Right hindlimb (tissue), 1 donor: ENCODE measurements at regions not wholly inside any gene's neighbourhood (a gene's known extent, or its start where the extent isn't known, plus 50 kb on each side); places are given as distances from the start of the nearest gene placed in this dataset.
"Not testable (repeated sequence)": the region's sequence is repeated elsewhere in the genome, so short reads cannot be mapped to it uniquely, and the experiment has no call there.

Experiments
- DNase-seq: peaks from one replicate; pipeline ENCODE4 v3.0.0-alpha.2; 2018

DNA sequence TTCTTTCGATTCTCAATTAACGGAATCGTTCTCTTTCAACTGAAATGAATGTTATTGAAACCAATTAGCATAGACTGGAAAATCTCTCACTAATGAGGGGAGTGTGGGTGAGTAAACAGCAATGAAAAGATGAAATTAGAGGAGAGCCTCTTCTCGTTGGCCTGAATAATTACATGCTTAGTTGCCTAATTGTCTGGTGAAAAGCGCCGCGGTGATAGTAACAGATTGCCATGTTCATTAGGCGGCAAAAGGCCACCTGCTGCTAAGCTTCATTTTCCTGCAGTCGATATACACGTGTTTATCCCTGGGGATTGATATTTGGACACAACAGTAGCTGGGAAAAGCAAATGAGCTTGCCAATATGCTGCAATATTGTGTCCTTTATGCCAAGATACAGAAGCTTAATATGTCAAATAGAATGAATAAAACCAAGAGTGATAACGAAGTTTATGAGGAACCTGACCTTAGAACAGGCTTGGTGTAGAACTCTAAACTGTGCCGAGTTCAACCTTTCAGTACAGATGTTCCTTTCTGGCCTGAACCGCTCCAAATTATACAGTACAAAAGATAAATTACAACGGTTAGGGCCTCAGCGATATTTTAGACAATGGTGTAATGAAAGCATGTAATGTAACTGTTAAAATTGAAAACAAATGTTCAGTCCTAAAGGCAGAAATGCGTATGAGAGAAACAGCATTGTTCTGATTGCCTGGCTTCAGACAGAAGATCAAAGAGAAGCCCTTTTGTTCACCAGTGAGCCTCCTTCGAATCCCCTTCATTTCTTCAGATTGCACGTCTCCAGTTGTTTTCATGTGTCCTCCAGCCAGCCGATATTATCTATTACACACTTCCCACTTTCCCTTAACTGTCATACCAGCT lies 185.2 kb downstream of the SHOX2 start:
- DNase-seq, result no peak

- DNase-seq, result no peak
Observed at GRCh38 chr3:157919319-157919887, 186.8 kb downstream of the SHOX2 start.

DNA sequence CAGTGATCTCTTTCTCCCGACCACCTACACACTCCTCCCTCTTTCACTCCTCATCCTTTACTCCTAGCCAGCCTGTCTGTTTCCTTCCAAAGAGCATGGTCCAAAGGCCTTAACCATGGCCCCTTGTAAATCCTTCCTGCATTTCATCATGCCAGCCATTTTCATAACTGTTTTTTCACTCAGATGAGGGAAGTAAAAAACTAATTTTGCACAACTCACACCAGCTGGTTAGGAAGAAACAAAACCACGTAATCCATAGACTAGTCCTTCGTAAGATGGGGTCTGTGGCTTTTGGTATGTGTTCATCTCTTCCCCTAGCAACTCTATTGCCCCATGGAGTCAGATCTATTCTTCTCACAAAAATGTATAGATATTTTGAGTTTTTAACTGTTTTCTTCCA lies 187.8 kb downstream of the SHOX2 start:
- DNase-seq, result no peak

GRCh38 chr3:157916672-157917071 lies 189.5 kb downstream of the SHOX2 start:
- no peak for DNase-seq

GRCh38 chr3:157914882-157915281 lies 191.3 kb downstream of the SHOX2 start:
- no peak for DNase-seq

DNA sequence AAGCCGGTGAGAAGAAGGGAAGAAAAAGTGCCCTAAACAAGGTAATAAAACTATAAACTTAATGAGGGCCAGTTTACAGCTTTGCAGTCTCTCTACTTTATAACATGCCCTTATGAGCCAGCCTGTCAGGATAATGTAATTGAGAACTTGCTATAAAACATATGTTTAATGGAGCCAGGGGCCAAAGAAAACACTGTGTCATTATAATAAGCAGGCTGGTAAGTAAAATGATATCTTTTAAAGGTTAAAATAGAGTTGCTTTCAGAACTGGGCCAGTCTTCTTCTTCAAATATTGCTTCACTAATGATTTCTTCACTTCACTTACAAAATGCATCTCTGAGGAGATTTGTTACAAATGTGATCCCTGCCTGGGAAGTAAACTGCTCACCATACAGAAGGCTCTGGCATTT lies 192.5 kb downstream of the SHOX2 start:
- DNase-seq, result no peak

DNA sequence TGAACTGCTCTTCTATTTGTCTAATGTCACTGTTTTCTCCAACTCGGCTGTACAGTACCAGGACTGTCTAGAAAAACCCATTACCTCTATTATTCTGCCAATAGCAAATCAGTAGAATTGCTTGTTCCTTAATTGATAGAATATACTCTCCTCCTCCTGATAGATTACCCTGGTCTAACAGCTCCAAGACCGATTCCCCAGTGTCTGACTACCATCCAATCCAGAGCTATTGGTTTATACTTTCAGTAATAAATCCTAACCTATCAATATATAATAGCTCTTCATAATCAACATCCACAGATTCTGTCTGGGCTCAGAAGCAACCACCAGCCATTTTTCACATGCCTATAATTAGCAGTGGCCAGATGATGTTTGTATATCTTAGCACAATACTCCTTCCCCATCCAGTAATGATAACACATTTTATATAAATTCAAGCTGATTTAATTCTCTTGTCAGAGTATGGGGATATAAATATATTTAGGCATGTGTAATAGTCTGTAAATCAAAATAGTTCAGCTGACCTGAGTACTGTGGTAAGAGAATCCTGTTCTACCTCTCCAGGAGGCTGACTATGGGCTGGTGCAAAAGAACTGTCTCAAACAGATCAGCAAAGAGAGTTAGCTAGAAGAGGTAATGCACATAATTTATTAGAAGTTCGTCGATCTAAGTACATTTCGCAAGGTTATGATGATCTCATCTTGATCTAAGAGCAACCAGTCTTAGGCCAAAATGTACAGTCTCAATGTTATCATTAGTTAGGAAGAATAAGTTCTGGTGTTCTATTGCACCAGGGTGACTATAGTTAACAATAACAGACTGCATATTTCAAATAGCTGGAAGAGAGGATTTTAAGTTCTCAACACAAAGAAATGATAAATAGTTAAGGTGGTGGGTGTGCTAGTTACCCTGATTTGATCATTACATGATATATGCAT lies 193.4 kb downstream of the SHOX2 start:
- no peak for DNase-seq

DNA sequence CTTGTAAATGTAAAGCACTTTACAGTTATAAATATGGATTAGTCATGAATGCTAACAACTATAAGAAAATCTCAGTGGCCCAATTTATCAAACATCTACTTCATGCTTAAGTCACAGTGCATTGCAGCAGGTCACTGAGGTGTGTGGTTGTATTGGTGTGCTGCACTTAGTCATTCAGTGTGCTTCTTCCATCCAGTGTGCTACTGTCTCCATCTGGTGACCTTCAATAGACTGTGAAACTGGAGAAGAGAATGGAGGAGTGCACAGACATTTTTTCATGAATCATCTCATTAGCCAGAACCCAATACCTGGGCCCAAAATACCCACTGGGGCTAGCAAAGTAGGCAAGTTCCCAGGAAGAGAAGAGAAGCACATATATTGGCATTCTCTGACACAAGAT lies 199.6 kb downstream of the SHOX2 start:
- no peak for DNase-seq

- no peak for DNase-seq
Observed at GRCh38 chr3:157905885-157906284, 200.3 kb downstream of the SHOX2 start.

- DNase-seq, result not testable (repeated sequence)
Observed at GRCh38 chr3:157902680-157903079, 203.5 kb downstream of the SHOX2 start.

DNA sequence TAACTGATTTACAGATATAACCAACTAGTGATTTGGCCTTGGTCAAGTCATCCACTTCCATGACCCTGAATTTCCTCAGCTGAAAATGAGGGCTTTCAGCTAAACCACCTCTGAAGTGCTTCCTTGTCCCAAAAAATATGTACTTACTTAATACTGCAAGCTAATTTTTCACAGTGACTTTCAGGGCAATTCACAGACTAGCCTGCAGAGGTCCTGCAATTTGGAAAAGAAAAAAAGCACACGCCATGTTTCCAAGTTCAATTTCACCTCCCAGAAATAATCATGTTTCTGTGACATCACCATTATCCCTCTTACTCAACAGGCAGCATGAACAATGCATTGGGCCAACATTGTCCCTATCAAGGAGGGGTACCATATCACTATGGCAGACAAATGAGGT lies 218.2 kb downstream of the SHOX2 start:
- no peak for DNase-seq

DNA sequence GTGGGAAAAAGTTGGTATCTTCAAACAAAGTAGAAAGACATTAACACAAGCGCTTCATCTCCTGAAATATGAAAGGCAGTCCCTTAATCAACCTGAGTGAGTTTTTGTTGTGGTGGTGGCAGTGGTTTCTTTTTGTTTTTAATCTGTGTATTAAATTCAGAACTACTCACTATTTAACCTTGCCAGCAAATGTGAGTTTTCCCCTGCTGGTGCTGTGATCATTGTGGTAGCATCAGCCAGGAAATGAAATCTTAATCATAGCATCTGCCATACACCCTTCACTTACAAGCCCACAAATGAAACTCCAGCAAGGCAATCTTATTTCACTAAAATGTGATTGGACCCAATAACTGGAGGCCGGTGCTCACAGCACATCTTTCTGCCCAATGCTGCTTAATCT lies 229.7 kb downstream of the SHOX2 start:
- no peak for DNase-seq

- DNase-seq, result peak; percentile 58
Observed at GRCh38 chr3:157872902-157873301, 233.3 kb downstream of the SHOX2 start.

- DNase-seq, result no peak
Observed at GRCh38 chr3:157871838-157872460, 234.3 kb downstream of the SHOX2 start.

DNA sequence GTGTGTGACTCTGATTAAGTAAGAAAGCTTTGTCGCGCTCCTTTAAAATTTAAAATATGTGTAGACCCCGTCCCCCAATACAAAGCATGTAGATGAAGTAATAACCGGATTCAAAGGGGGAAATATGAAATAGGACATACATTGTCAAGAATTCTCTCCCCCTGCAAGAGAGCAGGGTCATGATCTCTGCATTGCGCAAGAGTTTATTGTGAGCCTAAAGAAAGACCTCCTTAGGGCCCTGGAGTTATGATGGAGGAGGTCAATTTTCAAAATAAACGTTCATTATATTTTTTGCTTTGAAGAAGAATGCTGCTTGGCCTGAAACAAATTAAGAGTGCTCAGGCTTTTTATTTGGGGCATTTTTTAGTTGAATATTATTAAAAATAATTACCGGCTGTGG lies 235.0 kb downstream of the SHOX2 start:
- no peak for DNase-seq

DNA sequence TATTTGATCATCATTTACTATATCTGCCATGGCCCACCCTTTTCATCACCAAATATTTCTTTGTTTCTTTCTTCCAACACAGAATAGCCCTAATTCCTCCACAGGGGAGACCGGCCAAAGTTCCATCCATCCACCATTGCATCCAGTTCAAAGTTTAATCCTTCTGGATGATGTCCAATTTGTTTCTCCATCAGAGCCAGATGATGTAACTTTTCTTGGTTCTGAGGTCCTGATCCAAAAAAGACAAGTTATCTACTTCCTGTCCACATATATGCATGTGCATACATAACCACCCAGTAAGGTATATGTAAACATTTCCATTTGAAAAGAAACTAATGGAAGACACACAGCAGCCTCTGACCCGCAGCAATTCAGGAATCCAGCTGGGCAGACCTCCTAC lies 237.3 kb downstream of the SHOX2 start:
- peak; percentile 52 for DNase-seq

DNA sequence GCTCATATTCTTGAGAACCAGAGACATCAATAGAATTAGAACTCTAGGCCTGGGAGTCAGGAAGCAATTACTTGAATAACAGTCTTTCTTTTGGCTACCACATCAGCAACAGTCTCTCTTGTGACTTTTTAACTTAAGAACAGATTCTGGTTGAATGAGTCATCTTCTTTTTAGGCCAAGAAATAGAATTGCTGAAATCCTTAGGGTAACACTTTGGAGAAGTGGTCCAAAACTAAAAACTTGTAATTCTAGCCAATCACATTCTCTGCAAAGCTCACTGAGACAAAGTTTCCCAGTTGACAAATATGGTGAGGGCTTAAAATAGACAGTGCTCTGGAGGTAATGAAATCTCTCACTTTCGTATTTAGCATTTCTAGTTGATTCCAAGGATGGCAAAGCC lies 238.0 kb downstream of the SHOX2 start:
- no peak for DNase-seq

DNA sequence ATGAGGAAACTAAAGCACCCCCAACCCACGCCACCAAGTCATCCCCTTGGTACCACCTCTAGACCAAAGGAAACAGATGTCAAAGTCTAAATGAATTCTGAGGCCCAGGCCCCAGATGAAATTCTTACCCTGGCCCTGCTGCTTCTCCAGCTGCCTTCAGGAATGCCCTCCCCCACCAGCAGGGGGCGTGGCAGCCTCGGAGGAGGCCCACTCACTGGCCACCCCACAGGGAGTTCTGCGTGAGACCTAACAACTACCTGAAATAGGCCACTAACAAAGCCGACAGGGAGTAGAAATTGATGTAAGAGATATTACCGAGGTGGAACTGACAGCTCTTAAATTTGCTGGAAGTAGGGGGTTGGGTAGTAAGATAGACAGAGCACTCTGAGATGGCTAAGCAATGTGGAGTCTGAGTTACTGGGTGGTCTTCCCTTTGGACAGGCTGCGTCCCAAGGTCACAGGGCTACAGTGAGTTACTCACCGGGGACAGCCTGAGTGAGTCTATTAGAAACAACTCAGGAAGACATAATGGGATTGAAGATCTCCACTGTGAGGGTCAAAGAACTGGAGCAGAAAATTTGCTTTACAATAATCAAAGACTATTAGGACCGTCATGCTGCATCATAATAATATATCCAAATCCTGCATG lies 240.7 kb downstream of the SHOX2 start:
- DNase-seq, result no peak

DNA sequence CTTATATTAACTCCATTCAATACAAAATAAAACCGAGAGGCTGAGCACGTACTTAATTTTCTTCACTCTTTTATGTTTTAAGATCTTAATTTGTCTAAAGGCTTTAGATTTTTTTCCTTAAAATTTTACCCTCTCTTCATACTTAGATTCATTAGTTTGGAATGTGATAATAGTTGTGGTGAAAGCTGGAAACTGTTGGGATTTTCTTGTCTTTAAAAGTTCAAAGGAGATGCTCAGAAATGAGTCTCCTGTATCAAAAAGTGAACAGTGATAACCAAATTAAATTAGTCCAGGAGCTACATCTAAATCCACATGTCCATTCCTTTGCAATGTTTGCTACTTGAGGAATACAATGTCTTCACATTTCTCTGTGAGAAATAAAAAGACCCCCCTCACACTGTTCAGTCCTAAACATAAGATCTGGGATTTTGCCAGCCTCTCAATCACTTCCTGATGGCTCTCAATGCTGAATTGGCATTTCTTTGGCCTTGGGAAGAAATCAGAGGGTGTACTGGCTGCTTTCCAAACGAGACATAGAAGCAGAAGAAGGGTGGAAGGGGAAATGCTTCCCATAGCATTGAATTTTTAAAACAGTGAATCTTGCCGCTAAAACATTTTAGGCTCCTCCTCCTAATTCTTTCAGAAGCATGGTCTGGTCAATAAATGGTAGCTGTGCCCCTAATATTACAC lies 245.0 kb downstream of the SHOX2 start:
- DNase-seq, result no peak

DNA sequence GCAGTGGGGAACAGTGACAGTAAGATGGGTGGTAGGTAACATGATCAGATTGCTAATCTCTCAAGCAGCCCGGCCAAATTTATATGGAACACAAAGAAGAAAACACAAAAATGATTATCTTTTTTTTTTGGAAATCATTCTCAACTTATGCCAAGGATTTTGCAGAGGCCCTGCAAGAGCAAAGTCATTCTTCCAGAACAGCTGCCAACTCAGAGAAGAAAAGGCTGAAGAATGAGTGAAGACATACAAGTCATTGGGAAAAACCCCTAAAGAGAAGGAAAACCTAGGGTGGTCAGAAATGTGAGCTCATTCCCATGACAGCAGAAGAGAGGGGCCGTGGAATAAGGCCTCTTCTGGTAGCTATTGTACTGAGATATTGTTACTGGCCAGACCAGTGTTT lies 246.7 kb downstream of the SHOX2 start:
- no peak for DNase-seq

GRCh38 chr3:157858821-157859220 lies 247.4 kb downstream of the SHOX2 start:
- no peak for DNase-seq

DNA sequence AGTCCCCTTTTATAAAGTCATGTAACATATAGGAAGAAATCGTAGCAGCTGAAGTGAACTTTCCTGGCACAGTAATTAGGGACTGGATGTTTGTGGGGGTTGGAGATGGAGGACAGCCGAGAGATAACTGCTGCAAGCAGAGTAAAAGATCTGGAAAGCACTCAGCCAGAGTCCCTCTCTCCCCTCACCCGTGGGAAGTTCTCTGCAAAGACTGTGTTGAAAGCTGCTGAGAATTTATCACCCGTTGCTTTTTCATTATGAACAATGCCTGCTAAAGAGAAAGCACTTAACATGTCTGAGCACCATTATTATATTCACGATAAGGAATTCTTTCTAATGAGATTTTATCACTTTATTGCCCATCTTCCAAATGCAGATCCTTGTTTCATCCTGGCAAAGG lies 248.8 kb downstream of the SHOX2 start:
- DNase-seq, result peak; percentile 56
